Esophagus (tissue), 2 donors: ENCODE measurements at regions not wholly inside any gene's neighbourhood (a gene's known extent, or its start where the extent isn't known, plus 50 kb on each side); places are given as distances from the start of the nearest gene placed in this dataset.
"Not testable (repeated sequence)": the region's sequence is repeated elsewhere in the genome, so short reads cannot be mapped to it uniquely, and the experiment has no call there.

Experiments used
- H3K27ac ChIP-seq, 2 donors: one replicate each; pipeline ENCODE4 v1.5.1; 2013; ENCODE audit warnings: low read depth in 2 of 2, mild to moderate bottlenecking in 2 of 2, inconsistent platforms in 1 of 2, low read length in 1 of 2, moderate library complexity in 1 of 2
- H3K27me3 ChIP-seq, 2 donors: one replicate each; pipeline ENCODE4 v1.6.1; 2013; ENCODE audit warnings: low read length in 2 of 2, control low read depth in 1 of 2, mild to moderate bottlenecking in 1 of 2; ENCODE audit not compliant: insufficient read depth in 2 of 2, control insufficient read depth in 1 of 2
- H3K36me3 ChIP-seq, 2 donors: one replicate each; pipeline ENCODE4 v1.6.1; 2013; ENCODE audit warnings: low read length in 1 of 2; ENCODE audit not compliant: control insufficient read depth in 2 of 2, insufficient read depth in 2 of 2
- H3K4me1 ChIP-seq, 2 donors: one replicate each; pipeline ENCODE4 v1.6.1; 2013; ENCODE audit warnings: low read length in 1 of 2; ENCODE audit not compliant: control insufficient read depth in 2 of 2, insufficient read depth in 2 of 2
- H3K4me3 ChIP-seq, 2 donors: one replicate each; pipeline ENCODE4 v1.5.1; 2013; ENCODE audit warnings: low read length in 2 of 2, mild to moderate bottlenecking in 2 of 2, low read depth in 1 of 2, moderate library complexity in 1 of 2
- H3K9me3 ChIP-seq, 2 donors: one replicate each; pipeline ENCODE4 v1.6.1; 2013; ENCODE audit warnings: mild to moderate bottlenecking in 2 of 2, low read depth in 1 of 2, low read length in 1 of 2, moderate library complexity in 1 of 2; ENCODE audit not compliant: control insufficient read depth in 2 of 2, insufficient read depth in 1 of 2
- WGBS, 2 donors: extraction: QIAGEN DNeasy Blood & Tissue Kit; methylation state at CpG; one replicate each; pipeline ENCODE4 v1.1.7; 2013; 5-methylcytosine and 5-hydroxymethylcytosine counted together
- donor health status: healthy with polysubstance abuse.
- donor health status: Bipolar disorder and iron deficiency.

- H3K36me3 ChIP-seq, result no peaks in the 10 kb centered on the region
- H3K4me1 ChIP-seq, result no peaks in the 10 kb centered on the region
- no peak overlapping the region for H3K4me3 ChIP-seq
- H3K27ac ChIP-seq, result no peak overlapping the region
- WGBS, 2 donors, result 77 to 82% methylated on average over 7 of the region's 7 CpGs
- H3K9me3 ChIP-seq, result no peaks in the 10 kb centered on the region
- H3K27me3 ChIP-seq, result no peaks in the 10 kb centered on the region
These were observed 82.0 kb upstream of the CASZ1 start for GRCh38 chr1:10878469-10878868.

- H3K4me1 ChIP-seq, result no peaks in the 10 kb centered on the region
- WGBS, 2 donors, result 92 to 96% methylated on average over 7 of the region's 7 CpGs
- no peaks in the 10 kb centered on the region for H3K27me3 ChIP-seq
- H3K27ac ChIP-seq, result no peak overlapping the region
- no peaks in the 10 kb centered on the region for H3K36me3 ChIP-seq
- no peaks in the 10 kb centered on the region for H3K9me3 ChIP-seq
- H3K4me3 ChIP-seq, result no peak overlapping the region
These were observed 83.6 kb upstream of the CASZ1 start for GRCh38 chr1:10880063-10880462.

GRCh38 chr1:10881046-10881445 lies 84.6 kb upstream of the CASZ1 start:
- Histone ChIP-seq H3K4me1 (no peaks in the 10 kb centered on the region), H3K4me3 (no peak overlapping the region), H3K27ac (no peak overlapping the region), H3K36me3 (no peaks in the 10 kb centered on the region), H3K9me3 (no peaks in the 10 kb centered on the region), H3K27me3 (no peaks in the 10 kb centered on the region)
- 86 to 88% methylated on average over 10 of the region's 10 CpGs for WGBS, 2 donors

GRCh38 chr1:10882069-10882468 lies 85.6 kb upstream of the CASZ1 start:
- no peaks in the 10 kb centered on the region for H3K36me3 ChIP-seq
- no peak overlapping the region for H3K27ac ChIP-seq
- no peak overlapping the region for H3K4me3 ChIP-seq
- H3K4me1 ChIP-seq, result no peaks in the 10 kb centered on the region
- WGBS, 2 donors, result 93% methylated on average over 4 of the region's 4 CpGs
- H3K9me3 ChIP-seq, result no peaks in the 10 kb centered on the region
- H3K27me3 ChIP-seq, result no peaks in the 10 kb centered on the region

GRCh38 chr1:10887032-10887431 lies 90.6 kb upstream of the CASZ1 start:
- not testable (repeated sequence) for H3K27me3 ChIP-seq, H3K27ac ChIP-seq, H3K36me3 ChIP-seq, H3K4me3 ChIP-seq, H3K9me3 ChIP-seq
- 93 to 96% methylated on average over 4 of the region's 4 CpGs for WGBS, 2 donors
- H3K4me1 ChIP-seq, result peaks cover 7 to 10% of the 10 kb centered on the region in 2 donors

GRCh38 chr1:10888291-10888690 lies 91.8 kb upstream of the CASZ1 start:
- no peaks in the 10 kb centered on the region for H3K36me3 ChIP-seq
- peaks cover 7 to 10% of the 10 kb centered on the region in 2 donors for H3K4me1 ChIP-seq
- no peak overlapping the region for H3K27ac ChIP-seq
- WGBS, 2 donors, result 19 to 27% methylated on average over 14 to 23 of the region's 23 CpGs
- no peaks in the 10 kb centered on the region for H3K9me3 ChIP-seq
- peak overlapping the region in 1 of 2 donors; percentile 18 for H3K4me3 ChIP-seq
- no peaks in the 10 kb centered on the region for H3K27me3 ChIP-seq

GRCh38 chr1:10888791-10889649 lies 92.6 kb upstream of the CASZ1 start:
- 25 to 26% methylated on average over 45 to 66 of the region's 66 CpGs for WGBS, 2 donors
- Histone ChIP-seq H3K4me1 (peaks cover 7 to 10% of the 10 kb centered on the region in 2 donors), H3K36me3 (no peaks in the 10 kb centered on the region), H3K9me3 (no peaks in the 10 kb centered on the region), H3K27ac (no peak overlapping the region), H3K4me3 (peak overlapping the region in 1 of 2 donors; percentile 18), H3K27me3 (no peaks in the 10 kb centered on the region)

- Histone ChIP-seq H3K36me3 (no peaks in the 10 kb centered on the region), H3K4me3 (no peak overlapping the region), H3K27me3 (no peaks in the 10 kb centered on the region), H3K4me1 (peaks cover 7 to 10% of the 10 kb centered on the region in 2 donors), H3K9me3 (no peaks in the 10 kb centered on the region), H3K27ac (peak overlapping the region in 1 of 2 donors; percentile 79)
- WGBS, 2 donors, result 68 to 71% methylated on average over 17 to 20 of the region's 20 CpGs
These were observed 93.4 kb upstream of the CASZ1 start for GRCh38 chr1:10889650-10890353.

- Histone ChIP-seq H3K27ac (peak overlapping the region; percentile 60 to 83), H3K27me3 (no peaks in the 10 kb centered on the region), H3K4me3 (no peak overlapping the region), H3K4me1 (peaks cover 7 to 10% of the 10 kb centered on the region in 2 donors), H3K9me3 (no peaks in the 10 kb centered on the region), H3K36me3 (no peaks in the 10 kb centered on the region)
- WGBS, 2 donors, result 23 to 43% methylated on average over 9 of the region's 9 CpGs
These were observed 94.1 kb upstream of the CASZ1 start for GRCh38 chr1:10890491-10891071.
